GM12878 (cell line): ENCODE measurements at regions not wholly inside any gene's neighbourhood (a gene's known extent, or its start where the extent isn't known, plus 50 kb on each side); places are given as distances from the start of the nearest gene placed in this dataset.

ENCODE experiments used
- ATAC-seq: fragments of 200-7000 bp; cut with Tn5 transposase; 3 replicates; pipeline ENCODE4 v1.9.1; 2020; ENCODE audit warnings: mild to moderate bottlenecking, moderate library complexity
- BruUV-seq: library from RNA; stranded (reverse); fragments of 400-500 nt; replicated peaks from 2 replicates; lab custom pipeline; 2021; lab: Mats Ljungman, UMichigan
- CTCF ChIA-PET: fragments of 300-600 bp; sonication (Branson Sonifier 250); formaldehyde crosslinking; extraction: SDS; loops from one replicate; lab custom pipeline; 2021; ENCODE audit warnings: inconsistent platforms; lab: Yijun Ruan, JAX
- POLR2A ChIA-PET: fragments of 350-600 bp; formaldehyde crosslinking; extraction: SDS; loops from one replicate; lab custom pipeline; 2021; ENCODE audit warnings: inconsistent platforms; lab: Charles Lee
- RAD21 ChIA-PET: fragments of 300-600 bp; sonication (Branson Sonifier 250); formaldehyde crosslinking; loops from one replicate; lab custom pipeline; 2023; ENCODE audit warnings: antibody characterized with exemption; ENCODE audit not compliant: unreplicated experiment; lab: Charles Lee
- SMC1A ChIA-PET: fragments of 300-600 bp; sonication (Branson Sonifier 250); formaldehyde crosslinking; loops from one replicate; lab custom pipeline; 2023; ENCODE audit not compliant: unreplicated experiment, uncharacterized antibody; lab: Charles Lee
- DNase-seq: peaks from one replicate; pipeline ENCODE4 v3.0.0-alpha.2; 2011; ENCODE audit warnings: low read depth, low spot score
- FAIRE-seq: peaks from 3 replicates; lab custom pipeline; 2011; peaks lifted over from hg19 to GRCh38; lab: Jason Lieb, UNC
- H2AFZ ChIP-seq: 2 replicates; pipeline ENCODE4 v1.6.0; 2011; ENCODE audit warnings: low read depth, low read length, control low read depth; ENCODE audit not compliant: control insufficient read depth
- H3K27ac ChIP-seq: 2 replicates; pipeline ENCODE4 v1.5.1; 2011; ENCODE audit warnings: control low read depth; ENCODE audit not compliant: control insufficient read depth, insufficient read depth
- H3K27me3 ChIP-seq, 2 experiments: replicated peaks in 1 of 2; 2 replicates each; pipeline versions ENCODE4 v1.6.0 to v1.6.1; 2011; ENCODE audit warnings: low read length in 1 of 2; ENCODE audit not compliant: control insufficient read depth in 2 of 2, insufficient read depth in 2 of 2
- H3K36me3 ChIP-seq, 2 experiments: 2 replicates each; pipeline ENCODE4 v1.5.1; 2011; ENCODE audit warnings: low read length in 1 of 2; ENCODE audit not compliant: control insufficient read depth in 2 of 2, insufficient read depth in 2 of 2
- H3K4me1 ChIP-seq: 2 replicates; pipeline ENCODE4 v1.6.1; 2011; ENCODE audit warnings: mild to moderate bottlenecking, low read length, moderate library complexity, mixed read lengths; ENCODE audit not compliant: control insufficient read depth, insufficient read depth
- H3K4me2 ChIP-seq: 2 replicates; pipeline ENCODE4 v1.6.0; 2011; ENCODE audit warnings: control low read depth; ENCODE audit not compliant: control insufficient read depth, insufficient read depth
- H3K4me3 ChIP-seq: fragments of 200-600 bp; sonication (generic); 2 replicates; pipeline ENCODE4 v1.5.1; 2016
- H3K79me2 ChIP-seq: 2 replicates; pipeline ENCODE4 v1.6.0; 2011; ENCODE audit warnings: low read length; ENCODE audit not compliant: control insufficient read depth, insufficient read depth
- H3K9ac ChIP-seq: 2 replicates; pipeline ENCODE4 v1.8.0; 2011; ENCODE audit warnings: low read length, control low read depth, mixed read lengths; ENCODE audit not compliant: control insufficient read depth, insufficient read depth
- H3K9me3 ChIP-seq: replicated peaks from 3 replicates; pipeline ENCODE4 v1.5.1; 2011; ENCODE audit warnings: mild to moderate bottlenecking, low read length; ENCODE audit not compliant: control insufficient read depth, insufficient read depth
- H4K20me1 ChIP-seq: 2 replicates; pipeline ENCODE4 v1.6.0; 2011; ENCODE audit not compliant: control insufficient read depth, insufficient read depth
- CREM ChIP-seq: IDR thresholded peaks from 2 replicates; pipeline ENCODE4 v1.6.1; 2014; ENCODE audit warnings: antibody characterized with exemption, low read depth
- FOXM1 ChIP-seq: IDR thresholded peaks from 2 replicates; pipeline ENCODE4 v1.6.1; 2012; ENCODE audit warnings: low read depth, mild to moderate bottlenecking, inconsistent platforms, low read length, moderate library complexity
- HCFC1 ChIP-seq: fragments of 150-350 bp; IDR thresholded peaks from 2 replicates; pipeline ENCODE4 v1.6.1; 2014; ENCODE audit warnings: low read length
- NFYA ChIP-seq: IDR thresholded peaks from 2 replicates; pipeline ENCODE4 v1.6.1; 2011; ENCODE audit warnings: low read depth, mild to moderate bottlenecking, low read length, improper control_type of control experiment, borderline replicate concordance
- POU2F2 ChIP-seq: IDR thresholded peaks from 3 replicates; pipeline ENCODE4 v1.6.1; 2011; ENCODE audit warnings: low read depth, mild to moderate bottlenecking, low read length, borderline replicate concordance
- RUNX3 ChIP-seq: IDR thresholded peaks from 2 replicates; pipeline ENCODE4 v1.6.1; 2012; ENCODE audit warnings: low read length, inconsistent platforms
- in situ Hi-C: fragments of 300-500 bp; cut with MboI; formaldehyde crosslinking; loops from 9 replicates; pipeline ENCODE4 v1.14.3; 2018; ENCODE audit warnings: mixed read lengths
- intact Hi-C: fragments of 100-400 bp; cut with micrococcal nuclease; formaldehyde crosslinking; loops from one replicate; pipeline ENCODE4 v1.14.2; 2022; ENCODE audit not compliant: unreplicated experiment
- TF ChIP-seq, protein P1 (sequence below): fragments of 450-650 bp; IDR thresholded peaks from 2 replicates; pipeline ENCODE4 v1.6.1; 2017; ENCODE audit warnings: mild to moderate bottlenecking, moderate library complexity
- TF ChIP-seq, protein P2 (sequence below): IDR thresholded peaks from 2 replicates; pipeline ENCODE4 v1.6.1; 2012; ENCODE audit warnings: improper control_type of control experiment, low read depth, low read length; ENCODE audit not compliant: insufficient replicate concordance
- TF ChIP-seq, protein P3 (sequence below): fragments of 450-650 bp; IDR thresholded peaks from 2 replicates; pipeline ENCODE4 v1.6.1; 2016; ENCODE audit warnings: mild to moderate bottlenecking
- TF ChIP-seq, protein P4 (sequence below): fragments of 450-650 bp; IDR thresholded peaks from 2 replicates; pipeline ENCODE4 v1.6.1; 2017; ENCODE audit warnings: antibody characterized with exemption, mild to moderate bottlenecking, moderate library complexity

DNA sequence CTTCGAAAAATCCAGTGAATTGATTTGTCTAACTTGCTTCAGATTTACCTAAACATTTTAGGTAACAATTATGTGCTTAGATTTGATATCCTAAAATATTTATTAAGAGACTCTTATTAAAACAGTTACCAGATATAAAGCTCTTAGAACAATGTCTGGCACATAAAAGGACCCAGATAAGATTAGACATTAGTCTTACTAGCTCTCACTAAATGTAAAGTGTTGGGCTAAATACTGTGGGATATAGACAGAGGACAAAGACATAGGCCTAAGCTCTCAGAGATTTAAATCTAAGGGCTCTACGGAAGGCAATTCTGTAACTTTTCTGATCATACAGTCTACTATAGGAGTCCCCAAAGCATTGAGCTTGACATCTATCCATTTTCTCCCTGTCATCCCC lies 94.4 kb upstream of the TRPC3 start (continued):
- TF ChIP-seq, protein P1, sequence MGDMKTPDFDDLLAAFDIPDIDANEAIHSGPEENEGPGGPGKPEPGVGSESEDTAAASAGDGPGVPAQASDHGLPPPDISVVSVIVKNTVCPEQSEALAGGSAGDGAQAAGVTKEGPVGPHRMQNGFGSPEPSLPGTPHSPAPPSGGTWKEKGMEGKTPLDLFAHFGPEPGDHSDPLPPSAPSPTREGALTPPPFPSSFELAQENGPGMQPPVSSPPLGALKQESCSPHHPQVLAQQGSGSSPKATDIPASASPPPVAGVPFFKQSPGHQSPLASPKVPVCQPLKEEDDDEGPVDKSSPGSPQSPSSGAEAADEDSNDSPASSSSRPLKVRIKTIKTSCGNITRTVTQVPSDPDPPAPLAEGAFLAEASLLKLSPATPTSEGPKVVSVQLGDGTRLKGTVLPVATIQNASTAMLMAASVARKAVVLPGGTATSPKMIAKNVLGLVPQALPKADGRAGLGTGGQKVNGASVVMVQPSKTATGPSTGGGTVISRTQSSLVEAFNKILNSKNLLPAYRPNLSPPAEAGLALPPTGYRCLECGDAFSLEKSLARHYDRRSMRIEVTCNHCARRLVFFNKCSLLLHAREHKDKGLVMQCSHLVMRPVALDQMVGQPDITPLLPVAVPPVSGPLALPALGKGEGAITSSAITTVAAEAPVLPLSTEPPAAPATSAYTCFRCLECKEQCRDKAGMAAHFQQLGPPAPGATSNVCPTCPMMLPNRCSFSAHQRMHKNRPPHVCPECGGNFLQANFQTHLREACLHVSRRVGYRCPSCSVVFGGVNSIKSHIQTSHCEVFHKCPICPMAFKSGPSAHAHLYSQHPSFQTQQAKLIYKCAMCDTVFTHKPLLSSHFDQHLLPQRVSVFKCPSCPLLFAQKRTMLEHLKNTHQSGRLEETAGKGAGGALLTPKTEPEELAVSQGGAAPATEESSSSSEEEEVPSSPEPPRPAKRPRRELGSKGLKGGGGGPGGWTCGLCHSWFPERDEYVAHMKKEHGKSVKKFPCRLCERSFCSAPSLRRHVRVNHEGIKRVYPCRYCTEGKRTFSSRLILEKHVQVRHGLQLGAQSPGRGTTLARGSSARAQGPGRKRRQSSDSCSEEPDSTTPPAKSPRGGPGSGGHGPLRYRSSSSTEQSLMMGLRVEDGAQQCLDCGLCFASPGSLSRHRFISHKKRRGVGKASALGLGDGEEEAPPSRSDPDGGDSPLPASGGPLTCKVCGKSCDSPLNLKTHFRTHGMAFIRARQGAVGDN: no peak
- TF ChIP-seq, protein P2, sequence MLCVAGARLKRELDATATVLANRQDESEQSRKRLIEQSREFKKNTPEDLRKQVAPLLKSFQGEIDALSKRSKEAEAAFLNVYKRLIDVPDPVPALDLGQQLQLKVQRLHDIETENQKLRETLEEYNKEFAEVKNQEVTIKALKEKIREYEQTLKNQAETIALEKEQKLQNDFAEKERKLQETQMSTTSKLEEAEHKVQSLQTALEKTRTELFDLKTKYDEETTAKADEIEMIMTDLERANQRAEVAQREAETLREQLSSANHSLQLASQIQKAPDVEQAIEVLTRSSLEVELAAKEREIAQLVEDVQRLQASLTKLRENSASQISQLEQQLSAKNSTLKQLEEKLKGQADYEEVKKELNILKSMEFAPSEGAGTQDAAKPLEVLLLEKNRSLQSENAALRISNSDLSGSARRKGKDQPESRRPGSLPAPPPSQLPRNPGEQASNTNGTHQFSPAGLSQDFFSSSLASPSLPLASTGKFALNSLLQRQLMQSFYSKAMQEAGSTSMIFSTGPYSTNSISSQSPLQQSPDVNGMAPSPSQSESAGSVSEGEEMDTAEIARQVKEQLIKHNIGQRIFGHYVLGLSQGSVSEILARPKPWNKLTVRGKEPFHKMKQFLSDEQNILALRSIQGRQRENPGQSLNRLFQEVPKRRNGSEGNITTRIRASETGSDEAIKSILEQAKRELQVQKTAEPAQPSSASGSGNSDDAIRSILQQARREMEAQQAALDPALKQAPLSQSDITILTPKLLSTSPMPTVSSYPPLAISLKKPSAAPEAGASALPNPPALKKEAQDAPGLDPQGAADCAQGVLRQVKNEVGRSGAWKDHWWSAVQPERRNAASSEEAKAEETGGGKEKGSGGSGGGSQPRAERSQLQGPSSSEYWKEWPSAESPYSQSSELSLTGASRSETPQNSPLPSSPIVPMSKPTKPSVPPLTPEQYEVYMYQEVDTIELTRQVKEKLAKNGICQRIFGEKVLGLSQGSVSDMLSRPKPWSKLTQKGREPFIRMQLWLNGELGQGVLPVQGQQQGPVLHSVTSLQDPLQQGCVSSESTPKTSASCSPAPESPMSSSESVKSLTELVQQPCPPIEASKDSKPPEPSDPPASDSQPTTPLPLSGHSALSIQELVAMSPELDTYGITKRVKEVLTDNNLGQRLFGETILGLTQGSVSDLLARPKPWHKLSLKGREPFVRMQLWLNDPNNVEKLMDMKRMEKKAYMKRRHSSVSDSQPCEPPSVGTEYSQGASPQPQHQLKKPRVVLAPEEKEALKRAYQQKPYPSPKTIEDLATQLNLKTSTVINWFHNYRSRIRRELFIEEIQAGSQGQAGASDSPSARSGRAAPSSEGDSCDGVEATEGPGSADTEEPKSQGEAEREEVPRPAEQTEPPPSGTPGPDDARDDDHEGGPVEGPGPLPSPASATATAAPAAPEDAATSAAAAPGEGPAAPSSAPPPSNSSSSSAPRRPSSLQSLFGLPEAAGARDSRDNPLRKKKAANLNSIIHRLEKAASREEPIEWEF: no peak
- TF ChIP-seq, all 136 proteins: peak for 0

DNA sequence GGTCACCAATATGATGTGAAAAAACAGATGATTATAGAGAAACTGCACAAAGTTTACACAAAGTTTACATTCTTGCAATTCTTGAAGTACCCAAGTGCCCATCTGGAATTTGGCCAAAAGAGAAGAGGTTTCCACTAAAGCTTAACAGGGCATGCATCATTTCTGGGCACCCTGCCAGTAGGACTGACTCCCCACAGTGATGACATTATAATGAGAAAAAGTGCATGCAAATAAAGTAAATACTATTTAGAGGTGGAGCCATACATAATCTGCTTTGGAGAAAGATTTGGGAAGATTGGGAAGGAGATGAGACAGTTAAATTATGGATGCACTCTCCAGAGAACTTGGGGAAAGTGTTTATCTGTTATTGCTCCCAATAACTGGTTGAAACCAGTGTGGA lies 93.7 kb upstream of the TRPC3 start:
- CTCF ChIA-PET: no interaction called here
- no peak for TF ChIP-seq FOXM1
- TF ChIP-seq, protein P3, sequence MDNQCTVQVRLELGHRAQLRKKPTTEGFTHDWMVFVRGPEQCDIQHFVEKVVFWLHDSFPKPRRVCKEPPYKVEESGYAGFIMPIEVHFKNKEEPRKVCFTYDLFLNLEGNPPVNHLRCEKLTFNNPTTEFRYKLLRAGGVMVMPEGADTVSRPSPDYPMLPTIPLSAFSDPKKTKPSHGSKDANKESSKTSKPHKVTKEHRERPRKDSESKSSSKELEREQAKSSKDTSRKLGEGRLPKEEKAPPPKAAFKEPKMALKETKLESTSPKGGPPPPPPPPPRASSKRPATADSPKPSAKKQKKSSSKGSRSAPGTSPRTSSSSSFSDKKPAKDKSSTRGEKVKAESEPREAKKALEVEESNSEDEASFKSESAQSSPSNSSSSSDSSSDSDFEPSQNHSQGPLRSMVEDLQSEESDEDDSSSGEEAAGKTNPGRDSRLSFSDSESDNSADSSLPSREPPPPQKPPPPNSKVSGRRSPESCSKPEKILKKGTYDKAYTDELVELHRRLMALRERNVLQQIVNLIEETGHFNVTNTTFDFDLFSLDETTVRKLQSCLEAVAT: no peak
- TF ChIP-seq, protein P4, sequence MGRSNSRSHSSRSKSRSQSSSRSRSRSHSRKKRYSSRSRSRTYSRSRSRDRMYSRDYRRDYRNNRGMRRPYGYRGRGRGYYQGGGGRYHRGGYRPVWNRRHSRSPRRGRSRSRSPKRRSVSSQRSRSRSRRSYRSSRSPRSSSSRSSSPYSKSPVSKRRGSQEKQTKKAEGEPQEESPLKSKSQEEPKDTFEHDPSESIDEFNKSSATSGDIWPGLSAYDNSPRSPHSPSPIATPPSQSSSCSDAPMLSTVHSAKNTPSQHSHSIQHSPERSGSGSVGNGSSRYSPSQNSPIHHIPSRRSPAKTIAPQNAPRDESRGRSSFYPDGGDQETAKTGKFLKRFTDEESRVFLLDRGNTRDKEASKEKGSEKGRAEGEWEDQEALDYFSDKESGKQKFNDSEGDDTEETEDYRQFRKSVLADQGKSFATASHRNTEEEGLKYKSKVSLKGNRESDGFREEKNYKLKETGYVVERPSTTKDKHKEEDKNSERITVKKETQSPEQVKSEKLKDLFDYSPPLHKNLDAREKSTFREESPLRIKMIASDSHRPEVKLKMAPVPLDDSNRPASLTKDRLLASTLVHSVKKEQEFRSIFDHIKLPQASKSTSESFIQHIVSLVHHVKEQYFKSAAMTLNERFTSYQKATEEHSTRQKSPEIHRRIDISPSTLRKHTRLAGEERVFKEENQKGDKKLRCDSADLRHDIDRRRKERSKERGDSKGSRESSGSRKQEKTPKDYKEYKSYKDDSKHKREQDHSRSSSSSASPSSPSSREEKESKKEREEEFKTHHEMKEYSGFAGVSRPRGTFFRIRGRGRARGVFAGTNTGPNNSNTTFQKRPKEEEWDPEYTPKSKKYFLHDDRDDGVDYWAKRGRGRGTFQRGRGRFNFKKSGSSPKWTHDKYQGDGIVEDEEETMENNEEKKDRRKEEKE: no peak
- no peak for TF ChIP-seq RUNX3
- no peak for TF ChIP-seq POU2F2
- no peak for TF ChIP-seq HCFC1
- no peak for TF ChIP-seq CREM
- no peak for TF ChIP-seq NFYA

More for the DNA sequence above, 93.7 kb upstream of the TRPC3 start:
- in situ Hi-C loops (no loop called here), intact Hi-C loops (no loop called here)
- no peak overlapping the region for H3K4me3 ChIP-seq
- SMC1A ChIA-PET: interaction anchor here (0.7 kb wide), 1 partner anchor 61 kb away, joined by 3 read pairs; no protein-coding TSS in a partner anchor
- RAD21 ChIA-PET: no interaction called here
- FAIRE-seq (no peak), DNase-seq (no peak), ATAC-seq (no peak)
- no TSS peak for BruUV-seq
- no peak overlapping the region for H3K9ac ChIP-seq
- no peak overlapping the region for H2AFZ ChIP-seq
- no peaks in the 10 kb centered on the region for H3K36me3 ChIP-seq
- no peaks in the 10 kb centered on the region for H4K20me1 ChIP-seq
- no peaks in the 10 kb centered on the region for H3K27me3 ChIP-seq
- no peaks in the 10 kb centered on the region for H3K4me1 ChIP-seq
- H3K79me2 ChIP-seq: no peaks in the 10 kb centered on the region
- H3K4me2 ChIP-seq: no peak overlapping the region
- H3K27ac ChIP-seq: no peak overlapping the region
- POLR2A ChIA-PET: no interaction called here
- H3K9me3 ChIP-seq: no peaks in the 10 kb centered on the region
